Neuron (in vitro differentiated cells): ENCODE measurements at regions not wholly inside any gene's neighbourhood (a gene's known extent, or its start where the extent isn't known, plus 50 kb on each side); places are given as distances from the start of the nearest gene placed in this dataset.

Experiments
- H2AFZ ChIP-seq: one replicate; pipeline ENCODE4 v1.6.1; 2013; ENCODE audit warnings: low read depth, mild to moderate bottlenecking, inconsistent platforms, low read length, moderate library complexity
- H3K27me3 ChIP-seq: one replicate; pipeline ENCODE4 v1.6.1; 2013; ENCODE audit warnings: low read length; ENCODE audit not compliant: insufficient read depth
- H3K36me3 ChIP-seq: one replicate; pipeline ENCODE4 v1.6.1; 2013; ENCODE audit warnings: low read length; ENCODE audit not compliant: insufficient read depth
- H3K4me1 ChIP-seq: one replicate; pipeline ENCODE4 v1.6.1; 2013; ENCODE audit warnings: low read length; ENCODE audit not compliant: insufficient read depth
- H3K4me3 ChIP-seq: 2 replicates; pipeline ENCODE4 v1.5.1; 2013; ENCODE audit warnings: mild to moderate bottlenecking, low read length, moderate library complexity
- H3K9me3 ChIP-seq: one replicate; pipeline ENCODE4 v1.6.1; 2013; ENCODE audit warnings: low read length

- peaks cover 3% of the 10 kb centered on the region for H3K4me1 ChIP-seq
- no peaks in the 10 kb centered on the region for H3K36me3 ChIP-seq
- H3K9me3 ChIP-seq: no peaks in the 10 kb centered on the region
- no peaks in the 10 kb centered on the region for H3K27me3 ChIP-seq
- H3K4me3 ChIP-seq: no peak overlapping the region
- H2AFZ ChIP-seq: no peak overlapping the region
Measured at GRCh38 chr2:151032741-151033191, 228.9 kb downstream of the RBM43 start.

- H3K9me3 ChIP-seq: no peaks in the 10 kb centered on the region
- H3K27me3 ChIP-seq: no peaks in the 10 kb centered on the region
- no peak overlapping the region for H2AFZ ChIP-seq
- H3K4me3 ChIP-seq: no peak overlapping the region
- H3K4me1 ChIP-seq: no peaks in the 10 kb centered on the region
- H3K36me3 ChIP-seq: no peaks in the 10 kb centered on the region
Measured at GRCh38 chr2:151030663-151031230, 230.9 kb downstream of the RBM43 start.

- no peak overlapping the region for H3K4me3 ChIP-seq
- no peaks in the 10 kb centered on the region for H3K36me3 ChIP-seq
- no peaks in the 10 kb centered on the region for H3K4me1 ChIP-seq
- H3K9me3 ChIP-seq: no peaks in the 10 kb centered on the region
- H2AFZ ChIP-seq: no peak overlapping the region
- no peaks in the 10 kb centered on the region for H3K27me3 ChIP-seq
Measured at GRCh38 chr2:151029406-151030157, 232.1 kb downstream of the RBM43 start.

GRCh38 chr2:151028691-151029176 lies 232.9 kb downstream of the RBM43 start:
- H3K36me3 ChIP-seq: no peaks in the 10 kb centered on the region
- no peaks in the 10 kb centered on the region for H3K4me1 ChIP-seq
- no peak overlapping the region for H3K4me3 ChIP-seq
- H2AFZ ChIP-seq: no peak overlapping the region
- H3K9me3 ChIP-seq: no peaks in the 10 kb centered on the region
- H3K27me3 ChIP-seq: no peaks in the 10 kb centered on the region

GRCh38 chr2:151027151-151027550 lies 234.5 kb downstream of the RBM43 start:
- Histone ChIP-seq H3K4me3 (no peak overlapping the region), H3K4me1 (no peaks in the 10 kb centered on the region), H2AFZ (no peak overlapping the region), H3K27me3 (no peaks in the 10 kb centered on the region), H3K36me3 (no peaks in the 10 kb centered on the region), H3K9me3 (no peaks in the 10 kb centered on the region)

- no peaks in the 10 kb centered on the region for H3K4me1 ChIP-seq
- no peak overlapping the region for H2AFZ ChIP-seq
- H3K27me3 ChIP-seq: no peaks in the 10 kb centered on the region
- no peaks in the 10 kb centered on the region for H3K9me3 ChIP-seq
- no peaks in the 10 kb centered on the region for H3K36me3 ChIP-seq
- H3K4me3 ChIP-seq: no peak overlapping the region
Measured at GRCh38 chr2:151025816-151026215, 235.8 kb downstream of the RBM43 start.

- Histone ChIP-seq H3K9me3 (no peaks in the 10 kb centered on the region), H2AFZ (no peak overlapping the region), H3K4me1 (no peaks in the 10 kb centered on the region), H3K4me3 (no peak overlapping the region), H3K27me3 (no peaks in the 10 kb centered on the region), H3K36me3 (no peaks in the 10 kb centered on the region)
Measured at GRCh38 chr2:151024696-151025251, 236.9 kb downstream of the RBM43 start.

GRCh38 chr2:151021747-151022452 lies 239.8 kb downstream of the RBM43 start:
- Histone ChIP-seq H2AFZ (no peak overlapping the region), H3K27me3 (no peaks in the 10 kb centered on the region), H3K4me3 (no peak overlapping the region), H3K36me3 (no peaks in the 10 kb centered on the region), H3K9me3 (no peaks in the 10 kb centered on the region), H3K4me1 (no peaks in the 10 kb centered on the region)

GRCh38 chr2:151020411-151020810 lies 241.3 kb downstream of the RBM43 start:
- H3K27me3 ChIP-seq: no peaks in the 10 kb centered on the region
- no peak overlapping the region for H3K4me3 ChIP-seq
- no peaks in the 10 kb centered on the region for H3K36me3 ChIP-seq
- H3K9me3 ChIP-seq: no peaks in the 10 kb centered on the region
- no peak overlapping the region for H2AFZ ChIP-seq
- H3K4me1 ChIP-seq: no peaks in the 10 kb centered on the region

GRCh38 chr2:151009437-151010175 lies 252.1 kb downstream of the RBM43 start:
- Histone ChIP-seq H3K4me3 (no peak overlapping the region), H3K4me1 (peaks cover 3% of the 10 kb centered on the region), H3K9me3 (no peaks in the 10 kb centered on the region), H3K36me3 (no peaks in the 10 kb centered on the region), H2AFZ (no peak overlapping the region), H3K27me3 (no peaks in the 10 kb centered on the region)

GRCh38 chr2:151007365-151007764 lies 254.3 kb downstream of the RBM43 start:
- H3K36me3 ChIP-seq: no peaks in the 10 kb centered on the region

GRCh38 chr2:151002959-151003600 lies 258.6 kb downstream of the RBM43 start:
- Histone ChIP-seq H3K4me1 (no peaks in the 10 kb centered on the region), H3K9me3 (no peaks in the 10 kb centered on the region), H3K4me3 (no peak overlapping the region), H3K27me3 (no peaks in the 10 kb centered on the region), H3K36me3 (no peaks in the 10 kb centered on the region), H2AFZ (no peak overlapping the region)

More at GRCh38 chr2:151007365-151007764, 254.3 kb downstream of the RBM43 start:
- H2AFZ ChIP-seq: no peak overlapping the region
- peaks cover 3% of the 10 kb centered on the region for H3K4me1 ChIP-seq
- no peaks in the 10 kb centered on the region for H3K9me3 ChIP-seq
- no peaks in the 10 kb centered on the region for H3K27me3 ChIP-seq
- H3K4me3 ChIP-seq: no peak overlapping the region
